Astrocyte of the spinal cord (primary cell): ENCODE measurements at regions not wholly inside any gene's neighbourhood (a gene's known extent, or its start where the extent isn't known, plus 50 kb on each side); places are given as distances from the start of the nearest gene placed in this dataset.

ENCODE experiments used
- DNase-seq: peaks from one replicate; pipeline ENCODE4 v3.0.0; 2011; ENCODE audit warnings: low read depth, low spot score
- H3K4me3 ChIP-seq: 2 replicates; pipeline ENCODE4 v1.5.1; 2011; ENCODE audit warnings: low read depth, mild to moderate bottlenecking, low read length, moderate library complexity
- in situ Hi-C: cut with HindIII; loops from 2 replicates; pipeline ENCODE4 v1.10.0; 2017; ENCODE audit warnings: low sequenced_read_pairs
- TF ChIP-seq, protein P1 (sequence below): IDR thresholded peaks from 2 replicates; pipeline ENCODE4 v1.5.1; 2012; ENCODE audit warnings: low read depth, mild to moderate bottlenecking, low read length, inconsistent platforms

DNA sequence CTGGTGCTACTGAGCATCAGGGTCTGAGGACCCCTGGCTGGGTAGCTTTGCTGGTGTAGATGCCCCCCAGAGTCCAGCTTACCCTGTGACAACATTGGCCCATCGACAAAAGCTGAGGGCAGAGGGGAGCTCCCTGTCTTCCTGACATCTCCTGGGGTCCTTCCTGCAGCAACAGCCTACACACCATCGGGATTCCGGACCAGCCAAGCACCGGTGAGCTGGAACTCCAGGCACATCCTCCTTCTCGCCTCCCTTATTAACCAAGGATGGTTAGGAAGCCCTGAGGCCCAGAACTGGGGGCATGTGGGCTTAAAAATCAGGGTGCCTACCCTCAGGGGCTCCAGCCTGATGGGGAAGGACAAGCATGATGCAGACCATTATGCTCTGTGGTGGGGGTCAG lies 658.0 kb downstream of the PTPRU start:
- no peak overlapping the region for H3K4me3 ChIP-seq
- TF ChIP-seq, protein P1, sequence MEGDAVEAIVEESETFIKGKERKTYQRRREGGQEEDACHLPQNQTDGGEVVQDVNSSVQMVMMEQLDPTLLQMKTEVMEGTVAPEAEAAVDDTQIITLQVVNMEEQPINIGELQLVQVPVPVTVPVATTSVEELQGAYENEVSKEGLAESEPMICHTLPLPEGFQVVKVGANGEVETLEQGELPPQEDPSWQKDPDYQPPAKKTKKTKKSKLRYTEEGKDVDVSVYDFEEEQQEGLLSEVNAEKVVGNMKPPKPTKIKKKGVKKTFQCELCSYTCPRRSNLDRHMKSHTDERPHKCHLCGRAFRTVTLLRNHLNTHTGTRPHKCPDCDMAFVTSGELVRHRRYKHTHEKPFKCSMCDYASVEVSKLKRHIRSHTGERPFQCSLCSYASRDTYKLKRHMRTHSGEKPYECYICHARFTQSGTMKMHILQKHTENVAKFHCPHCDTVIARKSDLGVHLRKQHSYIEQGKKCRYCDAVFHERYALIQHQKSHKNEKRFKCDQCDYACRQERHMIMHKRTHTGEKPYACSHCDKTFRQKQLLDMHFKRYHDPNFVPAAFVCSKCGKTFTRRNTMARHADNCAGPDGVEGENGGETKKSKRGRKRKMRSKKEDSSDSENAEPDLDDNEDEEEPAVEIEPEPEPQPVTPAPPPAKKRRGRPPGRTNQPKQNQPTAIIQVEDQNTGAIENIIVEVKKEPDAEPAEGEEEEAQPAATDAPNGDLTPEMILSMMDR, result no peak
- in situ Hi-C loops, result no loop called here
- DNase-seq, result no peak

DNA sequence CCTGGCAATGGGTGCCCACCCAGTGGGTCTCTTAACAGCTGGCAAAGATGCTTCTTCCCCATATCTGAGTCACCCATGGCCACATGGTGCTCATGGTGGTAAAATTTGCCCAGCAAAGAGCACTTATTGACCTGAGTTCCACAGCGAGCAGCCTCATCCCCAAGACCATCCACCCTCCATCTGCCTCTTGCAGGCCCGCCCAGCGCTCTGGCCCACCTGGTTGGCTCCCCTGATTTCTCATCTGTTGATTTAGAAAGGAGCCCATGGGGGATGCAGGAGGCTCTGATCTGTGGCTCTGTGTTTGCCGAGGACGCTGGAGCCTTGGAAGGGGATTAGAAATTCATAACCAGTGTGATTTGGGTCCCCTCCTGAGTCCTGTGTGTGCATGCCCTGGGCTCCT lies 657.5 kb downstream of the PTPRU start:
- TF ChIP-seq, protein P1, result no peak
- no peak overlapping the region for H3K4me3 ChIP-seq
- in situ Hi-C loops, result no loop called here
- no peak for DNase-seq

DNA sequence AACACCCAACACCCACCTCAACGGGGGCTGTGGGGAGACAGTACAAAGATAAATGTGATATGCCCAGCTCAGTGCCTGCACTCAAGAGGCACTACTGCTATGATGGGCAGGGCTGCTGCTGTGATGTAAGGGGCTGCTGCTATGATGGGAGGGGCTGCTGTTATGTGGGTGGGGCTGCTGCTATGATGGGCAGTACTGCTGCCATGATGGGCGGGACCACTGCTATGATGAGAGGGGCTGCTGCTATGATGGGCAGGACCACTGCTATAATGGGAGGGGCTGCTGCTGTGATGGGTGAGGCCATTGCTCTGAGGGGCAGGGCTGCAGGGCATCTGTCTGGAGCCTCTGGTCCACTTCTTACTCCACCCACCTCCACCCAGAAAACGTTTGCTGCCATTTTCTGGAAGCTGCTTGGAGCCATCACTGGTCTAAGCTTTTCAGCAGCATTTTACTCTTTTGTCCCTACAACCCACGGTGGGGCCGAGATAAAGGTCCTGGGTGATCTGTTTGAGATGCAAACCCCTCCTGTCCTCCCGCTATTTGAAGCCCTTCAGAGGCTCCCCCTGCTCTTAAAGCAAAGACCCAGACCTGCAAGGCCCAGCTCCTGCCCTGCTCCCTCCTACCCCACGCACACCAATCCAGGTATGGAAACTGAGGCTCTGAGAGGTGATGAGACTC lies 656.9 kb downstream of the PTPRU start:
- TF ChIP-seq, protein P1, result no peak
- H3K4me3 ChIP-seq, result no peak overlapping the region
- in situ Hi-C loops, result no loop called here
- DNase-seq, result no peak

DNA sequence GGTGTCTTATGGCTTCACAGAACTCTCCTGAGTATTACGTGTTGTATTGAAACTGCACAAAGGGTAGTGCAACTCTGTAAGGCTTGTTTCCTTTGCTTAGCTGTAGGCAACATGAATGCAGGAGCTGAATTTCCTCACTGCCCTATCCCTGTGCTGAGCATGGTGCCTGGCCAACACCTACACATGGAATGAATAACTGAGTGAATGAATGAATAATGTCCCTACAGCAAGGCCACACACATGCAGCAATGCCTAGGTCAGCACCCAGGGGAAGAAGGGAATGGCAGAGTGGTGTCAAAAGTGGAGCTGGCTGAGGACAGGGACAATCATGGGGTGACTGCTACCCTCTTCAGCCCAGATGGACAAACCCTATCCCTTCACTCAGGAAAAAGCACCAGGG lies 655.9 kb downstream of the PTPRU start:
- in situ Hi-C loops, result no loop called here
- no peak overlapping the region for H3K4me3 ChIP-seq
- DNase-seq, result no peak
- TF ChIP-seq, protein P1, result no peak

DNA sequence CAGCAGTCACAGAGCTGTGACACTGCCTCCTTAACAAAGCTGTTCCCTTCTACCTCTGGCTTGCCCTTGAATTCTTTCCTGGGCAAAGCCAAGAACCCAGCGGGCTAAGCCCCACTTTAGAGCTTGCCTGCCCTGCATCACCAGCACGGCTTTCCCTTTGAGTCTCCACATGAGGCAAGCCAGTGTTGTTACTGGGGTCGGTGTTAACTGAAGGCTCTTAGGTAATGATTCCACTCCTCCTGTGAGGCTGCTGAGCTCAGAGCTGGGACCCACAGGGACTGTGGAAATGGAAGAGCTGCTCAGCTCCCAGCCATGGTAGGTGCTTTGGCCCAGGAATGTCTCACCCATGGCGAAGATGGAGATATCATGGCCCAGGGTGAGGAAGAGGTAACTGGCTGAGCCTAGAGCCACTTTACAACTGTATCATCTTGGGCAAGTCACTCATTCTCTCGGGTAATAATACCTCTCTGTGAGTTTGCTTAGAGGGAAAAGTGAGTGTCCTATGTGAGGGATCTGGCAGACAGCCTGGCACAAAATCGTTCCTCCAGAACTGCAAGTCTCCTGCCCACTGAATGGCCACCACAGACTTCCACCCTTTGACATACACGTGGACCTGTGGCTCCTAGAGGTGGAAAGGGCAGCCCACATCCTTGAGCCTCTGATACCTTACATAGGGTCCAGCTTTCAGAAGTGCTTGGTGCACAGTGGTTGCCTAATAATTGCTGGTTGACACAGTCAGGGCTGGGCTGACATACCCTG lies 654.1 kb downstream of the PTPRU start:
- TF ChIP-seq, protein P1, result no peak
- in situ Hi-C loops, result no loop called here
- DNase-seq, result no peak
- H3K4me3 ChIP-seq, result no peak overlapping the region

DNA sequence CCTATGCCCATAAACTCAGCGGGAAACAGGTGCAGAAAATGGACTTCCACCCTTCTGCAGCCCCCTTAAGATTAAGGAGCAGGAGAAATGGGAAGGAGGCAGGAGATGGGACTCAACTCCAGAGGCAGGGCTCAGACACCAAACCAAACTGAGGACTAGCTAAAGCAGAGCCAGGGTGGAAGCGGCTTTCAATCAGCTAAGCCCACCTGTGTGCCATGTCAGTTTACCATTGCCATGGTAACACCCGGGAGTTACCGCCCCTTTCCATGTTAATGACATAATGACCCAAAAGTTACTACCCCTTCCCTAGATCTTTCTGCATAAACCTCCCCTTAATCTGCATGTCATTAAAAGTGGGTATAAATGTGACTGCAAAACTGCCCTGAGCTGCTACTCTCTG lies 653.5 kb downstream of the PTPRU start:
- H3K4me3 ChIP-seq, result no peak overlapping the region
- TF ChIP-seq, protein P1, result no peak
- in situ Hi-C loops, result no loop called here

More for the DNA sequence above, 653.5 kb downstream of the PTPRU start:
- DNase-seq, result no peak
